GM18507 (cell line): ENCODE measurements at regions not wholly inside any gene's neighbourhood (a gene's known extent, or its start where the extent isn't known, plus 50 kb on each side); places are given as distances from the start of the nearest gene placed in this dataset.
A peak's percentile ranks its signal among the peaks of the same experiment; 100 is the strongest.

Experiments
- DNase-seq: peaks from one replicate; pipeline ENCODE4 v3.0.0; 2011; ENCODE audit warnings: low read depth; ENCODE audit not compliant: insufficient read length; ENCODE audit errors: extremely low spot score
- FAIRE-seq: peaks from 2 replicates; lab custom pipeline; 2011; peaks lifted over from hg19 to GRCh38; lab: Jason Lieb, UNC

- DNase-seq (no peak), FAIRE-seq (no peak)
Observed at GRCh38 chr6:95767897-95768463, 190.6 kb downstream of the MANEA start.

- DNase-seq (no peak), FAIRE-seq (no peak)
Observed at GRCh38 chr6:95768539-95768938, 191.2 kb downstream of the MANEA start.

GRCh38 chr6:95777338-95777737, 200.0 kb downstream of the MANEA start:
- DNase-seq, result no peak

GRCh38 chr6:95780037-95780436, 202.7 kb downstream of the MANEA start:
- FAIRE-seq (no peak), DNase-seq (no peak)

More at GRCh38 chr6:95777338-95777737, 200.0 kb downstream of the MANEA start:
- no peak for FAIRE-seq

- FAIRE-seq (no peak), DNase-seq (no peak)
Observed at GRCh38 chr6:95784019-95784418, 206.7 kb downstream of the MANEA start.

- DNase-seq, result no peak
Observed at GRCh38 chr6:95784869-95785268, 207.5 kb downstream of the MANEA start.

GRCh38 chr6:95785785-95786184, 208.4 kb downstream of the MANEA start:
- DNase-seq (no peak), FAIRE-seq (no peak)

More at GRCh38 chr6:95784869-95785268, 207.5 kb downstream of the MANEA start:
- FAIRE-seq, result no peak

- FAIRE-seq (no peak), DNase-seq (no peak)
Observed at GRCh38 chr6:95786802-95787201, 209.5 kb downstream of the MANEA start.

- DNase-seq, result no peak
- no peak for FAIRE-seq
Observed at GRCh38 chr6:95790787-95791186, 213.5 kb downstream of the MANEA start.

GRCh38 chr6:95794749-95795148, 217.4 kb downstream of the MANEA start:
- FAIRE-seq (no peak), DNase-seq (no peak)

- no peak for FAIRE-seq
- DNase-seq, result no peak
Observed at GRCh38 chr6:95795927-95796326, 218.6 kb downstream of the MANEA start.

GRCh38 chr6:95797054-95797453, 218.7 kb upstream of the FUT9 start:
- DNase-seq (no peak), FAIRE-seq (no peak)

GRCh38 chr6:95802978-95803377, 212.8 kb upstream of the FUT9 start:
- DNase-seq (no peak), FAIRE-seq (no peak)

GRCh38 chr6:95803889-95804288, 211.9 kb upstream of the FUT9 start:
- DNase-seq (no peak), FAIRE-seq (no peak)

- FAIRE-seq, result no peak
- DNase-seq, result no peak
Observed at GRCh38 chr6:95804847-95805541, 210.8 kb upstream of the FUT9 start.

- FAIRE-seq, result peak; percentile 12
- DNase-seq, result no peak
Observed at GRCh38 chr6:95805699-95806098, 210.1 kb upstream of the FUT9 start.

- no peak for DNase-seq
- FAIRE-seq, result no peak
Observed at GRCh38 chr6:95815389-95816056, 200.3 kb upstream of the FUT9 start.

- DNase-seq (no peak), FAIRE-seq (no peak)
Observed at GRCh38 chr6:95819461-95819860, 196.3 kb upstream of the FUT9 start.

GRCh38 chr6:95819939-95820338, 195.8 kb upstream of the FUT9 start:
- DNase-seq (no peak), FAIRE-seq (no peak)

GRCh38 chr6:95830859-95831557, 184.8 kb upstream of the FUT9 start:
- FAIRE-seq (no peak), DNase-seq (no peak)
